NCI-H226 (cell line): ENCODE measurements at regions not wholly inside any gene's neighbourhood (a gene's known extent, or its start where the extent isn't known, plus 50 kb on each side); places are given as distances from the start of the nearest gene placed in this dataset.
A peak's percentile ranks its signal among the peaks of the same experiment; 100 is the strongest.

Experiments used
- DNase-seq: peaks from one replicate; pipeline ENCODE4 v3.0.0-alpha.2; 2015

GRCh38 chr5:168006456-168007130, 284.9 kb upstream of the WWC1 start:
- no peak for DNase-seq

- DNase-seq, result no peak
Observed at GRCh38 chr5:168007286-168007685, 284.2 kb upstream of the WWC1 start.

- no peak for DNase-seq
Observed at GRCh38 chr5:168008555-168008954, 282.9 kb upstream of the WWC1 start.

GRCh38 chr5:168011096-168011495, 280.3 kb upstream of the WWC1 start:
- no peak for DNase-seq

GRCh38 chr5:168012006-168012405, 279.4 kb upstream of the WWC1 start:
- no peak for DNase-seq

GRCh38 chr5:168013546-168013945, 277.9 kb upstream of the WWC1 start:
- DNase-seq, result no peak

- no peak for DNase-seq
Observed at GRCh38 chr5:168014433-168015123, 276.9 kb upstream of the WWC1 start.

- peak; percentile 63 for DNase-seq
Observed at GRCh38 chr5:168015506-168015905, 275.9 kb upstream of the WWC1 start.

GRCh38 chr5:168017313-168017712, 274.1 kb upstream of the WWC1 start:
- no peak for DNase-seq

GRCh38 chr5:168019143-168019542, 272.3 kb upstream of the WWC1 start:
- DNase-seq, result no peak

- DNase-seq, result peak; percentile 9
Observed at GRCh38 chr5:168020542-168021294, 270.7 kb upstream of the WWC1 start.

- no peak for DNase-seq
Observed at GRCh38 chr5:168022446-168023169, 268.8 kb upstream of the WWC1 start.

- DNase-seq, result no peak
Observed at GRCh38 chr5:168023191-168023590, 268.3 kb upstream of the WWC1 start.

- DNase-seq, result no peak
Observed at GRCh38 chr5:168024306-168024705, 267.1 kb upstream of the WWC1 start.

GRCh38 chr5:168027007-168027406, 264.4 kb upstream of the WWC1 start:
- DNase-seq, result no peak

- no peak for DNase-seq
Observed at GRCh38 chr5:168030912-168031311, 260.5 kb upstream of the WWC1 start.

GRCh38 chr5:168031614-168032013, 259.8 kb upstream of the WWC1 start:
- DNase-seq, result no peak

- DNase-seq, result no peak
Observed at GRCh38 chr5:168039039-168039438, 252.4 kb upstream of the WWC1 start.

GRCh38 chr5:168039566-168040248, 251.7 kb upstream of the WWC1 start:
- DNase-seq, result no peak

- DNase-seq, result no peak
Observed at GRCh38 chr5:168041583-168041982, 249.9 kb upstream of the WWC1 start.

GRCh38 chr5:168042284-168043068, 249.0 kb upstream of the WWC1 start:
- DNase-seq, result no peak

GRCh38 chr5:168046163-168046562, 245.3 kb upstream of the WWC1 start:
- no peak for DNase-seq
